KG1 (cell line): ENCODE measurements at regions not wholly inside any gene's neighbourhood (a gene's known extent, or its start where the extent isn't known, plus 50 kb on each side); places are given as distances from the start of the nearest gene placed in this dataset.

Experiments used
- DNase-seq: peaks from one replicate; lab custom pipeline; 2025; lab: John Stamatoyannopoulos, UW

DNA sequence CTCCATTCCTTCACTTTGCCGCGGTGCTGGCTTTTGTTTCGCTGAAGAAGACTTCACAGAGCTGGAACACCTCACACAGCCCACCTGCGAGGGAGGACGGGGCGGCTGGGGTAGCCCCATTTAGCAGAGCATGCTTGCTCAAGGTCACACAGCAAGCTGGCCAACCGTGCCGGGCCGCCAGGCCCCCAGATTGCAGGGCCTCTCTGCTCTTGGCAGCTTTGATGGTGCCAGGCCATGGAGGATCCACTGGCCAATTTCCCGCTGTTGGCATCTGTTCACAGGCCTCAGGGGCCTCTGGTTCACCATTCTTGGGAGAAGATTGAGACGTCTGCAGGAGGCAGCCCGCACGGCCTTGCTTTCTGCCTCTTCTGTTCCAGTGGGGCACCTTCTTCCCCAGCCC is 77.9 kb upstream of the LINGO1 start:
- DNase-seq = no peak

DNA sequence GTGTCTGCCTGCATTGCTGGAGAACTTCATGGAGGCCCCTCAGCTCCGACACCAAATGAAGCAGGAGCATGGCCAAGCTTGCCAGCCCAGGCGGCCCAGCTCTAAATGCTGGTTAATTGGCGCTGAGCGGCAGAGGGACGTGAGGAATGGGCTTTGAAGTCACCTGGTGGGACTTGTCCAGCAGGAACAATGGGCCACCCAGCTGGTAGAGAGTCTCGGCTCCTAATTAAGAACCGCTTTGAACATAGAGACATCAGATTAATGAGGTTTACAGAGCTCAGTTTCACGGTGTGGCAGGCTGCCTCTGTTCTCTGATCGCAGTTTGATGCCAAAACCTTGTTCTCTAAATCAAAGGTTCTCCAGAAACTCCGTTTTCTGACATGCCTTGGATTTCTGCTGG is 77.5 kb upstream of the LINGO1 start:
- no peak for DNase-seq

DNA sequence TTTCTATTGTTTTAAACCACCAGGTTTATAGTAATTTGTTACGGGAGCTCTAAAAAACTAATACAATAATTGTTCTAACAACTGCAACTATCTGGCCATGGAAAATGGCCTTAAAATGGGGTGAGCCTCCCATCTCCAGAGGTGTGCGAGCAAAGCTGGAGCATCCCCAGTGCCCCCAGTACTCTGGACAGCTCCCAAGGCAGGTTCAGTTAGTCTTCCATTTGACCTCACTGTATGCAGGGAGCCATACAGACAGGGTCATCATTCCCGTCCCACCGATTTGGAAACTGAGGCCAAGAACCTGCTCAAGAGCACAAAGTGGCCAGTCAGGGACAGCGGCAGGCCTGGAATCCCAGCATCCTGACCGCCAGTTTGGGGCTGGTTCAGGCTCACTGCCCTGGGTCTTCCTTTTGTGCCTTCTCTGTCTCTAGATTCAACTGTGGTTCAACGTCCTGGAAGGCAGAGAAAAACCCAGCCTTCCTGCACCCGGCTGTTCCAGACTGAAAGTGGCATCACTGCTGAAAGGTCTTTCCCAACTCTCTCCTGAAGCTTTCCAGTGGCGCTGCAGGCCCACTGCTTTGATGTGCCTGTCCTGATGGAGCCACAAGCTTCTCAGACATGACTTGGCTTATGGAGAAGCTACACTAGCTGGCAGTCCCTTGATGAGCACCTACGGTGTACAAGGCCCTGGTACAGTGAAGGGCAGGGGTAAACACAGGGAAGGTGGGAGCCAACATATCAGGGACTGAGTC is 76.6 kb upstream of the LINGO1 start:
- DNase-seq = no peak

DNA sequence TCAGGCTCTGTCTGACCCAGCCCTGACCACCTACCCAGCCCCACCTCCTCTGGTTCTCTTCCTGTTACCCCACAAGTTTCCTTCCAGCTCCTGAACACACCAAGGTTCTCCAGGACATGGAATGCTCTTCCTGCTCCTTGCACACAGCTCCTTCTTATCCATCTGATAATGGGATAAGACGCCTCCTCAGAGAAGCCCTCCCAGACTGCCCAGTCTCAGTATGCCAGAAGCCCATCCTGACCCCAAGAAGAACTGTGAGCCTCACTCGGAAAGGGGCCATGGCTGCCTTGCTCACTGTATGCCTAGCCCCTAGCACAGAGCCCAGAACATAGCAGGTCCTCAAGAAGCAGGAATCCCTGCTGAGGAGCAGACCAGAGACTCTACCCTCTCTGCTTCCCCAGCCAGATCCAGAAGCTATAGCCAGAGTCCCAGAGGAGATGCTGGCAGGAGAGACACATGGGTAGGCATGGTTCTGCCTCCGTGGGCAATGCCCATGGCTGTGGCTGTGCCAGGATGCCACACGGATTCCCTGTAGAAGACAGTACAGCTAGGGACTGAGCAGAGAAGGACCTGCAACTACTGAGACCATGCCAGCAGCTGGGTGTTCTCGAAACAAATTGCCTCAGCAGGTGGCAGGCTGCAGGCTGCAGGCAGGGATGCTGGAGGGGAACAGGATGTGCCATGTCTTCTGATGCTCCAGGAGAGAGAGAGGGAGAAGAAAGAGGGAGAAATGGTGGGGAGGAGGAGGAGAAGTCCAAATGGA is 74.0 kb upstream of the LINGO1 start:
- no peak for DNase-seq

DNA sequence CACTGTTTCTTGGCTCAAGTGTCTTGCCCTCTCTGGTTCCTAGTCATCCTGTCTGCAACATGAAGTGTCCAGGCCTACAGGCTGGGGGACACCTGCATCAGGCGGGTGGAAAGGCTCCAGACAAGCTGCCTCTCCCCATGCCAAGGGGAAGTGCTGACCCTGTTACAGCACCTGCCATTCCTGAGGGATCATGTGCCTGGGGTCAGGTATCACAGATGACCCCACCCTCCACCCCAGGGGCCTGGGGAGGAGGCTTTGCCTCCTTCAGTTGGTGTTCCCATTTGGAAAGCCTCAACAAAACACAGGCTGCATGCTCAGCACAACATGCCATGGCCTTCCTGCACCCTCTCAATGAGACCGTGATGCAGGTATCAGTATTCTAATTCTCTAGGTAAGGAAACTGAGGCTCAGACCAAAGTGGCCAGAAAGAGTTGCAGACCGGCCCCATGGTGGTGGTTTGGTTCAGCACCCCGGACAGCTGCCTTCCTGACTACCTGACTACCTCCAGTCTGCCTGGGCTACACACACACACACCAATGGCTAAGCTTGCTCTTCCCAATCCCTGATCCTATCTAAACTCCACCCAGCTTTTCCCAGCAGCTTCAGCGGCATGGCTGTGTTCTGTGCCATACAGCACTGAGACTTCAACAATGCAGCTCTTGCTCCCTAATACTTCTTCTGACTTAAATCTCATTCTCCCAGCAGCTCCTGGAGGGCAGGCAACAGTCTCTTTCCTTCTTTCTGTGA is 69.7 kb upstream of the LINGO1 start:
- DNase-seq = no peak

DNA sequence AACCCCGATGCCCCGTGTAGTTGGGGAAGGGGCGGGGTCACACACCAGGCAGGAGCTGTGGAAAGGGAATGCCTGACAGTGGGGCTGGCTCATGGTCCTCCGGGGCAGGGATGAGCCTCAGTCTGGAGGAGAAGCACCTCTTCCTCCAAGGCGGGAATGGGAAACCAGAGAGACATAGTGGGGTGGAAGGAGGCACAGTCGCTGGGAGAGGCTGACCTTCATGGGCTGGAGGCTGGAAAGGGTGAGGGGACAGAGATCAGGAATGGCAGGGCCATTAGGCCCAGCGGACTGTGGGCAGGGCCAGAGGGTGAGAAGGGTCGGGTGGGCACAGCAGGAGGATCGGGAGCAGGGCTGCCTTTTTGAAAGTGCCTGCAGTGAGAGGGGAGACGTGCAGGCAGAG is 65.8 kb upstream of the LINGO1 start:
- DNase-seq = no peak

DNA sequence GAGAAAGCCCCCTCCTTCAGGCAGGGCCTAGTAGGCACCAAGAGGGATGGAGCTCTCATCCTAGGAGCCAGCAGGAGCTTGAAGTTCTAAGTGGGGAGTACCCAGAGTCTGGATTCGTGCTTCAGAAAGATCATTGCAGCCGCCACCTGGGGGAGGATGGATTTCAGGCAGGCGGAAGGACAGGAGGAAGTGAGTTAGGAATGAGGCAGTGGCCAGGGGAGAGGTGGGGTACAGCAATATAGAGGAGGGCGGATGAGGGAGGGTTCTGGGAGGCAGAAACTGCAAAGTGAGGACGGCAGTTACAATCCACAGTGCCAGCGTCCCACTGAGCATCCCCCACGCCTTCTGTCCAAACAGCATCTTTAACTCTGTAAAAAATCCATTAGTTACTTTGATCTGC is 65.2 kb upstream of the LINGO1 start:
- DNase-seq = no peak

DNA sequence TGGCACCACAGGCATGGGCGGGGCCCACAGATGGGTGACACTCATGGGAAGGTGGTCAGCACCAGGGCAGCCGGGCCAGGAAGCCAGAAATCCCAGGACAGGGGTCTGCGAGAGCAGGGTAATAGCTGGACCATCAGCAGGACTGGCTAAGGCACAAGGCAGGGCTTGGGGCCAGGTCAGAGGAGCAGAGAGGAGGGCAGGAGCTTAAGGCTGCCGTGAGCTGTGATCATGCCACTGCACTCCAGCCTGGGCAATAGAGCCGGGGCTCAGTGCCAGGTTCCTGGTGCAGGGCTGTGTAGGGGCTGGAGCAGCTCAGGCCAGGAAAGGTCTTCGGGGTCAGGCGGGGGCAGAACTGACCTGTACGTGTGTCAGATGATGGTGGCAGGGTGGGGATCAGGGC is 64.2 kb upstream of the LINGO1 start:
- DNase-seq = no peak

DNA sequence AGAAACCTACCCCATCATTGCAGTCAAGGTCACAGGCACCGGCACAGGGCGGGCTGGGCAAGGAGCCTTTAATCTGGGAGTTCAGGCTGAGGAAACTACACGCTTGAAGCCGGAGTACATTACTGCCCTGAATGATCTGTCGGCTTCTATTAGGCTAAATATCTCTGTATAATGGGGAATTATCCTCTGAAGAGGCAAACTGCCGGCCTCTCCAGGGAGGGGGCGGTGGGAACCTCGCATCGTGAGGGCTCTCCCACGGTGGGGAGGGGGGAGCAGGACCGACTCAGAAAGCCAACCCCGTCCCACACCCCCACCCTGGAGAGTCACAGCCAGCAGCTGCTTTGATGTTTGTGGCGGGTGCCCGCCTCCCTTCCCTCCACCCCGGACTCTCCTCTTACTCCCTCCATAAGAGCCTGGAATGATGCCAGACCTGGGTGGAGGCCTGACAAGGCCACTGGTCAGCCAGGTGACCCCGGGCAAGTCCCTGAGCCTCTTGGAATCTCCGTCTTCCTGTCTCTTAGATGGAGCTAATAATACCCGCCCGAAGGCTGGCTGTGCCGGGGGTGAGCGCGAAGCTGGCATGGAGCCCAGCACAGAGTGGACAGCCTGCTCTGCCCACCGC is 63.4 kb upstream of the LINGO1 start:
- DNase-seq = no peak

DNA sequence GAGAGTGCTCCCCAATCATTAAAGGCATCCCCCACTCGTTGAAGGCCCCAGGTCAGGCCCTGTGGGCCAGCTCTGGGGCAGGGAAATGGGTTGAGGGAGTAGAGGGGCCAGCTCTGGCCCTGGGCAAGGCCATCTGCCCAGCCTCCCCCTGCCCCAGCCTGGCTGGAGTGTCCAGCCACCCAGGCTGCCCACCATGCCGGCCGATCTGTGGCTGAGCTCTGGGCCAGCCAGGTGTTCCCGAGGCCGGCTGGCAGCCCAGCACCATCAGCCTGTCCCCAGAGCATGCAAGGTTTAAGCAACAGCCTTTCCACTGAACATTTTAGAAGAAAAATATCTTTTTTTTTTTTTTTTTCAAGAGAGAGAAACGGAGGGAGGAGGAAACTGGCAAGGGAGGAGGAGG is 62.8 kb upstream of the LINGO1 start:
- no peak for DNase-seq

DNA sequence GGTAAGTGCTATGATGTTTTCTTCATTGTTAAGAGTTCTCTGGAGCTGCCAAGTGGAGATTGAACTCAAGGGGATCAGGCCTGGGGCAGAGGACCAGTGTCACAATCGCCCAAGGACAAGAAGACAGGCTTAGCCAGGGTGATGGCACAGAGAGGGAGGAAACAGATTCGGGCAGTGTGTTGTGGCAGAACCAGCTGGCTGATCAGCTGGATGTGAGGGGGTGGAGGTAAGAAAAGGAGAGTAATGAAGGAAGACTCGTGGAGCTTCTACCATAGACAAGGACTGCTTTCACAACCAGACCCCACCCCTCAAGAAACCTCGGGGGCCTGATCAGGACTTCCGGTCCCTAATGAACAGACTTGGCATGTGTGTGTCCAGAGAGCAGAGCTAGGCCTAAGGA is 60.9 kb upstream of the LINGO1 start:
- DNase-seq = no peak

DNA sequence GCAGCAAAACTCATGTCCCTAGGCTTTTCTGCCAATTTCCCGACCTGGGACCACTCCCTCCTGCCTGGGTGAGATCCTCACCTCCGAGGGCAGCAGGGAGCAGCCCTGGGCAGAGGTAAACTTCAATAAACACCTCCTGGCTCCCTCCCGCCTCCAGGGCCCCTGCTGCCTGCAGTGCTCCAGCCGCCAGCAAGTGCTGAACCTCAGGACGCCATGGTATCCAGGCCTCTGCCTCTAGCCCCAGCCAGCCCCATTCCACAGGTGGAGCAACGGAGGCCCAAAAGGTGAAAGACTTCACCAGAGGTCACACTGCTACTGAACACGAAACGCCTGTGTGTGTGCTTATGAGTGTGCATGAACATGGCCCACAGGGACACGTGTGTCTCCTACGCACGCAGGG is 59.9 kb upstream of the LINGO1 start:
- DNase-seq = no peak

DNA sequence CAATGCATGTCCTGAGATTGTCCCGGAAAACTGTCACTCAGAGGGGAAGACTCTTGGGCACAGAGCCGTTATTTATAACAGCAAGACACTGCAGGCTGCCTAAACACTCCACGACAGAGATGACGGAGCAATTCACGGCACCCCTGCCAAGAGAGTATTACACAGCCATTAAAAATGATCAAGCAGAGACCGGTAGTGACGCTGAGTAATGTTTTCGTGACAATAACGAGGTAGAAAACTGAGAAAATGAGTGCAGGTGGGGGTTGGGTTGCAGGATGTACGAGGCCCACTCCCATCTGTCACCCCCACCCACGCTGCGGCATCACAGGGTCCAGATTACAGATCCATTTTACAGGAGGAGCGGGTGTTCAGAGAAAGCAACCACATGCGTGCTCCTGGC is 58.9 kb upstream of the LINGO1 start:
- DNase-seq = no peak

DNA sequence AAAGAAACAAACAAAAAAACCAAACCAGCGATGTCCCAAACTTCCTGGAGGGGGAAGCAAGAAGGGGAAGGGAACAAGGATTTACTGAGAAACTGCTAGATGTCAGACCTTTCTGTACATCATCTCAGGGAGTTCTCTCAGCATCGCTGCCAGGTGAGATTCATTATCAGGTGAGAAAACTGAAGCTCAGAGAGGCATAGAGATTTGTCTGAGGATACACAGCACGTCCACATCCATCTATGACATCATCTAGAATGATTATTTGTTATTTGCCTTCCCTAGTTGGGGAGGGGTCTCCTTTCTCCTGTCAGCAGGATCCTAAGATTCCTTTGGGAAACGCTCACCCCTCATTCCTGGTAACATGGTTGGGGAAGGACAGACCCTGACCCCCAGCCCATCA is 57.1 kb upstream of the LINGO1 start:
- no peak for DNase-seq

DNA sequence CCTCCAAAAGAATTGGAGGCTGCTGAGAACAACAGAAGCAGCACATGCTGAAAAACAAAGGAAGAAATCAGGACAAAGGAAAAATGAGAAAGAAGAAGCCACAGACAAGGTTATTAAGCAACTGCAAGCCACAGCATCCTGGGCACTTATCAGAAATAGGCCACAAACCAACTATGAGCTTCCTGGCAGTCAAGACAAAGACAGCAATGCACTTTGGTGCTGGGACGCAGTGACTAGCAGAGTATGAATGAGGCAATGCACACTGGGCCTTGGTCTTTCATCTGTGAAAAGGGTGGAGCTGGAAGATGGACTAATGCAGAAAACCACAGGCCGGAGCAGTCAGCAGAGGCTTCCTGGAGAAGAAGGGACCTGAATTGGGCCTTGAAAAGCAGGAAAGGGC is 56.0 kb upstream of the LINGO1 start:
- no peak for DNase-seq

DNA sequence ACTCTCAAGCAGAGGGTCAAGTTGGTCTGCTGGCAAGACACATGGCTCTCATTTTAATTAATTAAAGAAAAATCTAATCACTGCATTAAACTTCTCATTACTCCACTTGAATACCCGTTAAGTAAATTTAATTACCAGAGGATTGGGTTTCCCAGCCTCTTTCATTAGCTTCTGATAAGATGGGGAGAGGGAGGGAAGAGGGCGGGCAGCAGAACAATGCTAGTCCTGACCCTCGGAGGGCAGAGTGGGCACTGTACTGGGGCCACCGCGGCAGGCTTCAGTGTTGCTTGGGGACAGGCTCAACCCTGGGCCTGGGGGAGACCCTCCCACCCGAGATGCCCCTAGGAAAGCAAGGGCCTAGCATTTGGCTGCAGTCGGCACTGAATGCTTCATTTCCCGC is 55.6 kb upstream of the LINGO1 start:
- DNase-seq = no peak

DNA sequence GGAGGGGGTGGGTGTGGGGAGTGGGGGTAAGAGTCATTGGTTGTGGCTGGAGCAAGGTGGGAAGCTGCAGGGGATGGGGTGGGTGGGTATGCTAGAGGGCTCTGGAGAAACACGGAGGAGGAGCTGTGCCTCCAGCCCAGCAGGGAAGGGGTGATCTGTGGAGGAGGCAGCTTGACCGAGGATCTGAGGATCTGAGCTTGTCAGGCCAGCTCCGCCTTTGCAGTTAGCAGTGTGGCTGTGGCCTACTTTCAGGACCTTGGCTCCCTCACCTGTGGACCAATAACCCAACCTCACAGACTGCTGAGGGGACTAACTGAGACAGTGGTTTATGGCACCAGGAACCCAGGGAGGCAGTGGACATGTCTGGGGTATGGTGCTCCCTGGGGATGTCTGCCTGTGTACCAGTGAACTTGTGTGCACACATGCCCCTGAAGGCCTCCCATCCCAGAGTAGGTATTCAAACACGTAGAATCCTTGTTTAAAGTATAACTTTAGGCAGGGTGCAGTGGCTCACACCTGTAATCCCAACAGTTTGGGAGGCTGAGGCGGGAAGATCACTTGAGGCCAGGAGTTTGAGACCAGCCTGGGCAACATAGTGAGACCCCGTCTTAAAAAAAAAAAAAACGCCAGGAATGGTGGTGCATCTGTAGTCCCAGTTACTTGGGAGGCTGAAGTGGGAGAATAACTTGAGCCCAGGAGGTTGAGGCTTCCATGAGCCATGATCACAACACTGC is 52.5 kb upstream of the LINGO1 start:
- no peak for DNase-seq

DNA sequence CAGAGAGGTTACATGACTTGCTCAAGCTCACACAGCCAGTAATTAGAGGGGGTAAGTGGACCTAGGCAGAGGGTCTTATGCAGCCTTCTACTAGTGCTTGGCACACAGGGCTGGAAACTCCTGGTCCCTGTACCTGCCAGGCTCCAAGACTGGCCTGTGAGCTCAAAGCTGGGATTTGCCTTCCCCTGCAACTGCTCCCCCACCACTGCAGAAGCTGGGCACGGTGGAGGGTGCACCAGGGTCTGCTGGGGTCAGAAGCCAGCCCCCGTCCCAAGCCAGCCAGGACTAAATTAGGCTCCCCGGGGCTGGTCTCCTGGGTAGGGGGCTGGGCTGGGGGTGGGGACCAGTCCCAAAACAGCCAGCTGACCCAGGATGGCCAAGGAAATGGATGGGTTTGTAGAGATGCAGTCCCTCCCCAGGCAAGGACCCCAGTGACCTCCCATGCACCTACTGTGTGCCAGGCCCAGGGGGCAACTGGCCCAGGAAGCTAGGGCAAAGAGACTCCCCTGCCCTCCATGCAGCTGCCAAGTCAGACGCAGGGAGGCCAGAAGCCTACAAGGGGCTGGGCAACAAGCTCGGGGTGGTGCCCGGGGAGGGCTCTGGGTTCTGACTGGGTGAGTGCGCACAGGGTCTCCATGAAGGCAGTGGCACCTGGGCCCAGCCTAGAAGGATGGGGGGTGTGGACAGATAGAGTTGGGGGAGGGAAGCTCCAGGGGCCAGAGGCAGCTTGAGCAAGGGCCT is 51.8 kb upstream of the LINGO1 start:
- DNase-seq = no peak

DNA sequence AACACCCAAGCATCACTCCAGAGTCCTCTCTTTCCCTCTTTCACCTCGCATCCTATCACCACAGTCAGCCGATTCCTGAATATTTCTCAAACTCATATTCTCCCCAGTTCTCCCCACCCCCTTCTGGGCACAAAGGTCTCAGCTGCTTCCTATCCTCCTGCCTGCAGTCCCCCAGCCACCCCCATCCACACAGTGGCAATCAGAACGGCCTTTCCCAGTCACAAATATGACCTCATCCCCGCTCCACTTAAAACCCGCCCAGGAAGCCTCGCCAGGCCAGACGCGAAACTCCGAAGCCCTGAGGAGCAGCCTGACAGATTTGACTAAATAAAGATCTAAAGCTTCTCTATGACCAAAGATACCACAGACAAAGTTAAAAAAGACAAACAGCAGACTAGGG is 49.9 kb upstream of the LINGO1 start:
- no peak for DNase-seq
